NCI-H2081 treated with DMSO at 0.1 percent for 48 hours (cell line): ENCODE measurements at regions not wholly inside any gene's neighbourhood (a gene's known extent, or its start where the extent isn't known, plus 50 kb on each side); places are given as distances from the start of the nearest gene placed in this dataset.
A peak's percentile ranks its signal among the peaks of the same experiment; 100 is the strongest.

ENCODE experiments used
- DNase-seq: peaks from one replicate; lab custom pipeline; 2025; lab: John Stamatoyannopoulos, UW

GRCh38 chr1:163807331-163808049 is 485.7 kb downstream of the NUF2 start:
- no peak for DNase-seq

GRCh38 chr1:163813251-163813650 is 491.5 kb downstream of the NUF2 start:
- DNase-seq = no peak

GRCh38 chr1:163820226-163820625 is 498.5 kb downstream of the NUF2 start:
- no peak for DNase-seq

GRCh38 chr1:163820766-163821165 is 499.0 kb downstream of the NUF2 start:
- no peak for DNase-seq

- DNase-seq = no peak
These were observed 499.9 kb downstream of the NUF2 start for GRCh38 chr1:163821679-163822078.

- no peak for DNase-seq
These were observed 501.3 kb downstream of the NUF2 start for GRCh38 chr1:163823017-163823416.

- DNase-seq = no peak
These were observed 502.3 kb downstream of the NUF2 start for GRCh38 chr1:163824006-163824405.

GRCh38 chr1:163824490-163824889 is 502.7 kb downstream of the NUF2 start:
- no peak for DNase-seq

- DNase-seq = peak; percentile 2
These were observed 504.7 kb downstream of the NUF2 start for GRCh38 chr1:163826500-163826899.

- no peak for DNase-seq
These were observed 513.0 kb downstream of the NUF2 start for GRCh38 chr1:163834778-163835177.

- no peak for DNase-seq
These were observed 514.7 kb downstream of the NUF2 start for GRCh38 chr1:163836481-163836880.

GRCh38 chr1:163837206-163837605 is 515.5 kb downstream of the NUF2 start:
- no peak for DNase-seq

- DNase-seq = no peak
These were observed 520.8 kb downstream of the NUF2 start for GRCh38 chr1:163842571-163842970.

- DNase-seq = no peak
These were observed 522.7 kb downstream of the NUF2 start for GRCh38 chr1:163844459-163844858.

- DNase-seq = no peak
These were observed 523.5 kb downstream of the NUF2 start for GRCh38 chr1:163845279-163845678.

- DNase-seq = no peak
These were observed 542.0 kb downstream of the NUF2 start for GRCh38 chr1:163863731-163864130.

- no peak for DNase-seq
These were observed 542.5 kb downstream of the NUF2 start for GRCh38 chr1:163864207-163864606.

GRCh38 chr1:163866564-163866963 is 544.8 kb downstream of the NUF2 start:
- DNase-seq = no peak

GRCh38 chr1:163870666-163871065 is 548.9 kb downstream of the NUF2 start:
- DNase-seq = no peak

GRCh38 chr1:163872067-163872466 is 550.3 kb downstream of the NUF2 start:
- DNase-seq = no peak

- DNase-seq = no peak
These were observed 552.3 kb downstream of the NUF2 start for GRCh38 chr1:163874070-163874469.

- no peak for DNase-seq
These were observed 553.6 kb downstream of the NUF2 start for GRCh38 chr1:163875200-163875926.

GRCh38 chr1:163875927-163876320 is 554.2 kb downstream of the NUF2 start:
- DNase-seq = no peak

GRCh38 chr1:163876546-163876945 is 554.8 kb downstream of the NUF2 start:
- DNase-seq = no peak
